ENCODE measurements at regions not wholly inside any gene's neighbourhood (a gene's known extent, or its start where the extent isn't known, plus 50 kb on each side); places are given as distances from the start of the nearest gene placed in this dataset.

DNA sequence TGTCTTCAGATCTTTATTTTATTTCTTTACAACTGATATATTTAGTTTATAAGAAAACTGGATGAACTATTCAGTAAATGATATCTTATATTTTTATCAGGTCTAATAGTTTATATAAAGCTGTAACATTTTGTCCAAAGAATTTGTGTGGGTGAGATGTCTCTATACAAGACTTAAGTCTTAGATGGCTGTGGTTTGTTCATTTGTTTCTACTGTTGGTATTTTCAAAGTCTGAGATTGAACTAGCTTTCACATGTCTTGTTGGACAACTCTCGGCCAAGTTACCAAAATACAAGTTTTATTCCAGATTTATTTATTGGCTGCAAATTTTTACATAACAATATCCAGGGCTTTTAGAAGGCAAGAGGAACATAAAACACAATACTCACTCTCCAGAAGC lies 286.0 kb downstream of the NR2F1-AS1 start:
- CTCF ChIA-PET: no interaction called here
- TF ChIP-seq, protein P1, sequence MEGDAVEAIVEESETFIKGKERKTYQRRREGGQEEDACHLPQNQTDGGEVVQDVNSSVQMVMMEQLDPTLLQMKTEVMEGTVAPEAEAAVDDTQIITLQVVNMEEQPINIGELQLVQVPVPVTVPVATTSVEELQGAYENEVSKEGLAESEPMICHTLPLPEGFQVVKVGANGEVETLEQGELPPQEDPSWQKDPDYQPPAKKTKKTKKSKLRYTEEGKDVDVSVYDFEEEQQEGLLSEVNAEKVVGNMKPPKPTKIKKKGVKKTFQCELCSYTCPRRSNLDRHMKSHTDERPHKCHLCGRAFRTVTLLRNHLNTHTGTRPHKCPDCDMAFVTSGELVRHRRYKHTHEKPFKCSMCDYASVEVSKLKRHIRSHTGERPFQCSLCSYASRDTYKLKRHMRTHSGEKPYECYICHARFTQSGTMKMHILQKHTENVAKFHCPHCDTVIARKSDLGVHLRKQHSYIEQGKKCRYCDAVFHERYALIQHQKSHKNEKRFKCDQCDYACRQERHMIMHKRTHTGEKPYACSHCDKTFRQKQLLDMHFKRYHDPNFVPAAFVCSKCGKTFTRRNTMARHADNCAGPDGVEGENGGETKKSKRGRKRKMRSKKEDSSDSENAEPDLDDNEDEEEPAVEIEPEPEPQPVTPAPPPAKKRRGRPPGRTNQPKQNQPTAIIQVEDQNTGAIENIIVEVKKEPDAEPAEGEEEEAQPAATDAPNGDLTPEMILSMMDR (IDR thresholded peaks at IDR 0.05; ENCODE audit: insufficient read depth, low read depth, low read length): no peak
- POLR2A ChIA-PET: no interaction called here

DNA sequence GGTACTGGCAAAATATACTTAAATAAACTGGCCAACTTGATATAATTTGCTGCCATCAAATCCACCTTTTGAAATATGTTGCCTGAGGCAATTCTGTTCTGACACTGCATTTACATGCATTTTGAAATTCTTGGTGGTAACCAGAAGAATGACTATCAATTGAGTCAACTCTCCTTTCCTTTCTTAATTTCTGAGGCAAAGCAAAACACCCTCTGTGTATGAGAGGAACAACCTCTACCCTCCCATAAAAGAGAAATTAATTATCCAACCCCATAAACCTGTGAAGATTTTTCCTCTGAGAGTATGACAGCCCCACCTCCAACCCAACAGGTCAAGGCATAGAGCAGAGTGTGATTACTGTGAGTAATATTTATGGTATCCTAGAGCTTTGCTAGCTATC lies 286.8 kb downstream of the NR2F1-AS1 start:
- ChIA-PET POLR2A (no interaction called here), CTCF (interaction anchor here (0.9 kb wide), 1 partner anchor 331 kb away, joined by 4 read pairs; no protein-coding TSS in a partner anchor)
- peak; percentile 41 for DNase-seq (ENCODE audit: low read depth)
- H3K4me3 ChIP-seq (ENCODE audit: low read depth, low read length): no peak overlapping the region
- no peaks in the 10 kb centered on the region for H3K27me3 ChIP-seq (ENCODE audit: control insufficient read depth, insufficient read depth, low read length)
- H3K36me3 ChIP-seq (ENCODE audit: control insufficient read depth, insufficient read depth, low read length): no peaks in the 10 kb centered on the region
- TF ChIP-seq, protein P1 (IDR thresholded peaks at IDR 0.05; ENCODE audit: insufficient read depth, low read depth, low read length): no peak

More for the DNA sequence above, 286.0 kb downstream of the NR2F1-AS1 start:
- Histone ChIP-seq H3K36me3 (ENCODE audit: control insufficient read depth, insufficient read depth, low read length) (no peaks in the 10 kb centered on the region), H3K27me3 (ENCODE audit: control insufficient read depth, insufficient read depth, low read length) (no peaks in the 10 kb centered on the region), H3K4me3 (ENCODE audit: low read depth, low read length) (no peak overlapping the region)
- DNase-seq (ENCODE audit: low read depth): no peak

GRCh38 chr5:93289942-93290341 lies 291.1 kb downstream of the NR2F1-AS1 start:
- no peaks in the 10 kb centered on the region for H3K36me3 ChIP-seq (ENCODE audit: control insufficient read depth, insufficient read depth, low read length)
- POLR2A ChIA-PET: no interaction called here
- no peaks in the 10 kb centered on the region for H3K27me3 ChIP-seq (ENCODE audit: control insufficient read depth, insufficient read depth, low read length)
- DNase-seq (ENCODE audit: low read depth): no peak
- CTCF ChIA-PET: no interaction called here
- H3K4me3 ChIP-seq (ENCODE audit: low read depth, low read length): no peak overlapping the region
- TF ChIP-seq, protein P1 (IDR thresholded peaks at IDR 0.05; ENCODE audit: insufficient read depth, low read depth, low read length): no peak

- no peaks in the 10 kb centered on the region for H3K36me3 ChIP-seq (ENCODE audit: control insufficient read depth, insufficient read depth, low read length)
- TF ChIP-seq, protein P1 (IDR thresholded peaks at IDR 0.05; ENCODE audit: insufficient read depth, low read depth, low read length): no peak
- POLR2A ChIA-PET: no interaction called here
- no peak overlapping the region for H3K4me3 ChIP-seq (ENCODE audit: low read depth, low read length)
- no peaks in the 10 kb centered on the region for H3K27me3 ChIP-seq (ENCODE audit: control insufficient read depth, insufficient read depth, low read length)
- no peak for DNase-seq (ENCODE audit: low read depth)
- CTCF ChIA-PET: interaction anchor here (0.6 kb wide), 1 partner anchor 17 kb away, joined by 4 read pairs; no protein-coding TSS in a partner anchor
Observed at GRCh38 chr5:93285461-93285860, 295.6 kb downstream of the NR2F1-AS1 start.

DNA sequence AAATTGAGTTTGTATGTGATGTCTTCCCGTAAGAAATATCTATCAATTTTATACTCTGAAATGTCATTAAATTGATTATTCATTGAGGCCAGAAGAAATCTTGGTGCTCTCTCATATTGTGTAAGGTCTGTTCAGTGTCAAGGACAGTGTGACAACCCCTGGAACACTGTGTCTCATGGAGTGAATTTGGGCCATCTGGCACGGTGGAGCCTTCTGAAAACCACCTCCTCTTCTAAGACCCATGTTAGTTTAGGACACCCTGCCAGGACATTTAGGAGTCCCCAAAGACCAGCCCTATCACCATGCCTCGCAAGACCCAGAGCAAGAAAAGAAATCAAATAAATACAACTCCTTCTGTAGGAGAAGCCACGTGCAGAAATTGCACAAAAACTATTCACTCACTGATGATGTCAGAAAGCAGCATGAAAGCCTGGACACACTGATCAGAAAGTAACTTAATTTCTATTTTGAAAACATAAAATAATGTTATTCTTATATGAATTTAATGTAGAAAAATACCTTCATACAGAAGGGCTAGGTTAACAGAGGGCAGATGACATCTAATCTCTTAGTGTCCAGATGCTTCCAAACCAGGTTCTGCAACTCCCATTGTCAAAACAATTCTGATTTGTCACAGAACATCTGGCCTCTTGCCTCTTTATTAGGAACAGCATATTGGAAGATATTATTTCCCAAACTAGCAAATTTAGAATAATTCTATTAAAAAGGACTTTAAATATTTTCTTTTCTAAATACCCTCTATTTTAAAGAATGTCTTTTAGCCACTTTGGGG lies 298.8 kb downstream of the NR2F1-AS1 start:
- Histone ChIP-seq H3K4me3 (ENCODE audit: low read depth, low read length) (no peak overlapping the region), H3K36me3 (ENCODE audit: control insufficient read depth, insufficient read depth, low read length) (no peaks in the 10 kb centered on the region), H3K27me3 (ENCODE audit: control insufficient read depth, insufficient read depth, low read length) (no peaks in the 10 kb centered on the region)
- TF ChIP-seq, protein P1 (IDR thresholded peaks at IDR 0.05; ENCODE audit: insufficient read depth, low read depth, low read length): no peak
- DNase-seq (ENCODE audit: low read depth): no peak
- ChIA-PET POLR2A (no interaction called here), CTCF (no interaction called here)
